ENCODE measurements at regions not wholly inside any gene's neighbourhood (a gene's known extent, or its start where the extent isn't known, plus 50 kb on each side); places are given as distances from the start of the nearest gene placed in this dataset.
"Not testable (repeated sequence)": the region's sequence is repeated elsewhere in the genome, so short reads cannot be mapped to it uniquely, and the experiment has no call there.

DNA sequence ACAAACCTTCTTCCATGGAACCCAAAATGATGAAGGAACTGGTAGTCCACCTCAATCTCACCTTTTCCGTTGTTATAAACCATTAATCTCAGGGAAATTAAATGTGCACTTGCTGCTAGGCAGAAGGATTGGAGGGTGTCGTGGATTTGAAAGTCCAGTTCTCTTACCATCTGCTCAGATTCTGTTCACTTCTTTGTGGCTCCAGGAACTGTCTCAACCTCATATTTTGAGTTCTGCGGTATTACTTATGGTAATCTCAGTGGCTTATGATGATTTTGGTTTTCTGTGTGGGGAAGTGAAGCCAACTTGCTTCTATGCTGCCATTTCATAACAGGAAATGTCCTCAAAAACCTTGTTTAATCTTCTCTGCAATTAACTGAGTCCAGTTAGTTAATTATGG, 136.4 kb downstream of the CDC14C start:
- H3K9ac ChIP-seq (ENCODE audit: low read depth, low read length), result no peak overlapping the region
- H3K9me3 ChIP-seq (ENCODE audit: insufficient read depth, low read depth, low read length), result peaks cover 9% of the 10 kb centered on the region

DNA sequence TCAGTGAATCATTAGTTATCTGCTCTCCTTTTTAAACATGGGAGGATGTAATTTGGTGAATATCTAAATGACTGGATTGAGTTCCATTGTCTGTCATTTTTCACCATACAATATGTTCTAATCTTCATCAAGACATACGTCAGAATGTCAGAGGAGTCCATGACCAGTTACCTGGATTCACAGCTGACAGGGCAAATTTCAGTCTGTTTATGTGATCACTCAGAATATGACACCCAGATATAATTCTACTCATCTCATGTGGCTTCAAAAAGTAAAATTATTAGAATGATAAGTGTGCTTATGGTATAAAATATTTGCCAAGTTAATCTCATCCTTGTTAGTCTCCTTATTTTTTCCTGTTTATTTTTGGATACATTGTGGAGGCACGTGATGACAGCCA, 150.2 kb downstream of the CDC14C start:
- H3K9ac ChIP-seq (ENCODE audit: low read depth, low read length), result no peak overlapping the region
- no peaks in the 10 kb centered on the region for H3K27me3 ChIP-seq (ENCODE audit: insufficient read depth, low read length)
- peaks cover 9% of the 10 kb centered on the region for H3K9me3 ChIP-seq (ENCODE audit: insufficient read depth, low read depth, low read length)
- H3K4me1 ChIP-seq (ENCODE audit: insufficient read depth, low read length), result no peaks in the 10 kb centered on the region
- no peak overlapping the region for H3K27ac ChIP-seq (ENCODE audit: low read length)
- no peak overlapping the region for H3K4me3 ChIP-seq (ENCODE audit: low read length)
- H3K36me3 ChIP-seq (ENCODE audit: insufficient read depth, low read depth, low read length), result no peaks in the 10 kb centered on the region

More for the DNA sequence above, 136.4 kb downstream of the CDC14C start:
- Histone ChIP-seq H3K27me3 (ENCODE audit: insufficient read depth, low read length) (no peaks in the 10 kb centered on the region), H3K4me1 (ENCODE audit: insufficient read depth, low read length) (no peaks in the 10 kb centered on the region), H3K4me3 (ENCODE audit: low read length) (no peak overlapping the region), H3K27ac (ENCODE audit: low read length) (no peak overlapping the region), H3K36me3 (ENCODE audit: insufficient read depth, low read depth, low read length) (no peaks in the 10 kb centered on the region)

DNA sequence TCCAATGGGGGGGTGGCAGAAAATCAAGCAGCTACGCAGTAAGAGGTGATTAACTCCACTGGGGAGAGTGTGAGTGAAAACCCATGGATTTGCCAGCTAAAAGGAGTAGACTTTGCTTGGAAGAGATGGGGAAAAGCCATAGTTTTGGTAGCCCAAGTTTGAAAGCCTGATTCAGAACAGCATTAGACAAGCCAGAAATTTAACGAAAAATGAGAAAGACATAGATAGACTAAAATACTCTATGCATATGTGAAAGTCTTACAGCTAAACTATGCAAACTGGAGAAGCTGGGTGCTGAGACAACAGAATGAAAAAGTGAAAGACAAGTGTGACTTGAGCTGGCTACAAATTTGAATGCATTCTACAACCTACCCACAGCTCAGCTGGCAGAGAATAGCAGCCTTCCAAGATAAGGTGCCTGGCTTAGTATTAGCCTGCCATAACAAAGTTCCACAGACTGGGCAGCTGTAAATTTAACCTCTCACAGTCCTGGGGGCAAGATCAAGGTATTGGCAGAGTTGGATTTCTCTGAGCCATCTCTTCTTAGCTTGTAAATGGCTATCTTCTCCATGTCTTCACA, 156.6 kb downstream of the CDC14C start:
- H3K9me3 ChIP-seq (ENCODE audit: insufficient read depth, low read depth, low read length), result peaks cover 9% of the 10 kb centered on the region
- H3K36me3 ChIP-seq (ENCODE audit: insufficient read depth, low read depth, low read length), result no peaks in the 10 kb centered on the region
- no peak overlapping the region for H3K27ac ChIP-seq (ENCODE audit: low read length)
- H3K27me3 ChIP-seq (ENCODE audit: insufficient read depth, low read length), result no peaks in the 10 kb centered on the region
- H3K4me3 ChIP-seq (ENCODE audit: low read length), result no peak overlapping the region
- no peaks in the 10 kb centered on the region for H3K4me1 ChIP-seq (ENCODE audit: insufficient read depth, low read length)
- no peak overlapping the region for H3K9ac ChIP-seq (ENCODE audit: low read depth, low read length)

DNA sequence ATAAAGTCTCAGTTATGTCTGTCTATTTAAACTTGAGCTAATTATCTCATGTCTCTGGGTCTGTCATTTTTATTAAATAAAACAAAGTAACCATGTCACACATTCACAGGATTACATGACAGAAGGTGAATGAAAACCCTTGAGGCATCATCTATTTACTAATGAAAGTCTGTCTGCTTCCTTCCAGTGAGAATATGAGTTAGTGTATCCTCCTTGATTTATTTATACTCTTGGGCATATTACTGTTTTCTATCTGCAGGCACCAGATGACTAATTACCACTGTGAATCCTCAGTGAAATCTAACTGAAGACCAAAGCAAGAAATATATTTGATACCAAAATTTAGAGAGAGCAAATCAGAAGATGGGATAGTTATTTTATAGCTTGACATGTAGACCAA, 163.7 kb downstream of the CDC14C start:
- no peak overlapping the region for H3K4me3 ChIP-seq (ENCODE audit: low read length)
- no peak overlapping the region for H3K9ac ChIP-seq (ENCODE audit: low read depth, low read length)
- H3K4me1 ChIP-seq (ENCODE audit: insufficient read depth, low read length), result peaks cover 17% of the 10 kb centered on the region
- H3K27ac ChIP-seq (ENCODE audit: low read length), result no peak overlapping the region
- no peaks in the 10 kb centered on the region for H3K36me3 ChIP-seq (ENCODE audit: insufficient read depth, low read depth, low read length)
- no peaks in the 10 kb centered on the region for H3K27me3 ChIP-seq (ENCODE audit: insufficient read depth, low read length)
- no peaks in the 10 kb centered on the region for H3K9me3 ChIP-seq (ENCODE audit: insufficient read depth, low read depth, low read length)

DNA sequence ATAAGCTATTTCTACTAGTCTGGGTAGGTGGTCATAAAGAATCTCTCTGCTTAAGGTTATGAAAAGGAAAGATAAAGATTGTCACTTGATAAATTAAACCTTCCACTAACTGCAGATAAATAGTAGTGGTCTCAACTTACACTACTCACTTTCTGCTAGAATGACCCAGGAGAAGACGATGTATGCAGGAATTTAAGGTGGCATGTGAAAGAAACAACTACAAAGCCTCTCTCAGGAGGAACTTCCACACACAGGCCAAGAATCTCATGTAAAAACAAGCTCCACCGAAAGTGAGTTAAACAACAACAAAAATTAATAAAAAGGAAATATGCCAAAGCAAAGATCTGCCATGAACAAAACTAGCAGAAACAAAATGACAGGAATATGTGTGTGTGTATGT, 165.4 kb downstream of the CDC14C start:
- Histone ChIP-seq H3K4me1 (ENCODE audit: insufficient read depth, low read length) (peaks cover 17% of the 10 kb centered on the region), H3K9me3 (ENCODE audit: insufficient read depth, low read depth, low read length) (no peaks in the 10 kb centered on the region), H3K27me3 (ENCODE audit: insufficient read depth, low read length) (no peaks in the 10 kb centered on the region), H3K27ac (ENCODE audit: low read length) (peak overlapping the region; percentile 39), H3K4me3 (ENCODE audit: low read length) (peak overlapping the region; percentile 12; the same call in 1 of the 2 replicates), H3K9ac (ENCODE audit: low read depth, low read length) (no peak overlapping the region), H3K36me3 (ENCODE audit: insufficient read depth, low read depth, low read length) (no peaks in the 10 kb centered on the region)

DNA sequence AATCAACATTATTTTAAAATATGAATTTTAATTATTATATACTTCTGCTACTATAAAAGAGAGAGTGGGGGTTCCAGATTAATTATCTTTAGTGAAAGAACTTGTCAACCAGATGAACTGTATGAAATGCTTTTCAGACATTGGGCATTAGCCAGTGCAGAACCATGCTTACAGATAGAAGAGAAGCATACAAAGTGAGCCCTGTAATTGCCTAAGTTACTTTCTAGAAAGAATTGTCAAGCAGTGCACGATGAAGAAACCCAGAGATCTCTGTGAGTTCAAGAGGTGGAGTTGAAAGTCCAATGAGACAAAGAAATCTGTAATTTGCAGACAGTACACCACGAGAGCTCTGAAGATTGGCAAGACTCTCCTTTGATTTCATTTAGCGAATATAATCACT, 166.7 kb downstream of the CDC14C start:
- Histone ChIP-seq H3K4me1 (ENCODE audit: insufficient read depth, low read length) (peaks cover 20% of the 10 kb centered on the region), H3K4me3 (ENCODE audit: low read length) (no peak overlapping the region), H3K9me3 (ENCODE audit: insufficient read depth, low read depth, low read length) (no peaks in the 10 kb centered on the region), H3K27me3 (ENCODE audit: insufficient read depth, low read length) (no peaks in the 10 kb centered on the region), H3K27ac (ENCODE audit: low read length) (no peak overlapping the region), H3K36me3 (ENCODE audit: insufficient read depth, low read depth, low read length) (no peaks in the 10 kb centered on the region), H3K9ac (ENCODE audit: low read depth, low read length) (no peak overlapping the region)

DNA sequence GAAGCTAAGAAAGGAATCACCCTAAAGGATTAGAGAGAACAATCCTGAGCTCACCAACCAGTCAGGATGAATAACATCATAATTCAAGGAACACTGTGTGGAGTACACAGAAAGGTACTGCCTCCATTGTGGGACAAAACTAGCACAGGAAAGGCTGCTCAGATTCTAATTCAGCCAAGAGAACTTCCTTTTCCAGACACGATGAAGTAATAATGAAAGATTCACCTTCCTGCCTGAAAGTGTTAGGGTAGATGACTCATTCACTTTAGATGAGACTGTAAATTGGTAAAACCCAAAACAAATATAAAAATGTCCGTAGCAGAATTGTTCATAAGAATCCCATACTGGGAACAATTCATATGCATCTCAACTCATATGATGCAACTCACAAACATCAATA, 167.2 kb downstream of the CDC14C start:
- Histone ChIP-seq H3K4me3 (ENCODE audit: low read length) (no peak overlapping the region), H3K9ac (ENCODE audit: low read depth, low read length) (no peak overlapping the region), H3K9me3 (ENCODE audit: insufficient read depth, low read depth, low read length) (no peaks in the 10 kb centered on the region), H3K27ac (ENCODE audit: low read length) (no peak overlapping the region), H3K36me3 (ENCODE audit: insufficient read depth, low read depth, low read length) (no peaks in the 10 kb centered on the region), H3K4me1 (ENCODE audit: insufficient read depth, low read length) (peaks cover 20% of the 10 kb centered on the region), H3K27me3 (ENCODE audit: insufficient read depth, low read length) (no peaks in the 10 kb centered on the region)

DNA sequence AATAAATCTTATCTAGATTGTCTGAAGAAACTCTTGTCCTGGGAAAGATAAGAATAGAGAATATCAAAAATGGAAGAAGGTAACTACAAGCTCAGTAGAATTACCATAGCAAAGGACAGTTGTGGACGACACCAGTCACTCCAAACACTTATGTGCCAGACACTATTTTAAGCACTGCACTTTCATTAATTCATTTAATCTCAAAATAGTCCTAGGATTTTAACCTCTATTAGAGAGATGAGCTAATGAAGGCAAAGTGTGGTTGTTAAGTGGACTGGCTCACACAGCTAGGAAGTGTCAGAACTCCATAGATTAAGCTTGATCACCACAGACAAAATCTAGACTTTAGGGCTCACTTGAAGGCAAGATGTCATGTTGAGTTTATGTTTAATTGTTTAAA, 168.9 kb downstream of the CDC14C start:
- Histone ChIP-seq H3K36me3 (ENCODE audit: insufficient read depth, low read depth, low read length) (no peaks in the 10 kb centered on the region), H3K9me3 (ENCODE audit: insufficient read depth, low read depth, low read length) (no peaks in the 10 kb centered on the region), H3K27me3 (ENCODE audit: insufficient read depth, low read length) (no peaks in the 10 kb centered on the region), H3K9ac (ENCODE audit: low read depth, low read length) (no peak overlapping the region), H3K27ac (ENCODE audit: low read length) (no peak overlapping the region), H3K4me3 (ENCODE audit: low read length) (no peak overlapping the region), H3K4me1 (ENCODE audit: insufficient read depth, low read length) (peaks cover 17% of the 10 kb centered on the region)

DNA sequence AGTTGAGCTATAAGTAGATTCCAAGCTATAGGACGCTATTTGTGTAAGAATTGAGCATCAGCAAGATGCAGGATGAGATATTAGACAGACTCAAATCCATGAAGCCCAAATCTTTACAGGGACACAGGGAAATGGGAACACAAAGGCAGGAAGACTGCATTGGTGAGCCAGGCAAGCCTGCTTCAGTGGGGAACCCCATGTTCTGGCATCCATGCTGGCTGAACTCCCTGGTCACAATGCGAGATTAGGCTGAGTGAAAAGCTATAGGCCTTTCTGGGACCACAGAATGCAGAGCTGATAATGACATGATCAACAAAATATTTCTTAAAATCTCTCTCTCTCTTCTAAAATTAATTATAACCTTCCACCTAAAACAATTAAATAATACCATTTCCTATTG, 170.5 kb downstream of the CDC14C start:
- no peak overlapping the region for H3K4me3 ChIP-seq (ENCODE audit: low read length)
- H3K27ac ChIP-seq (ENCODE audit: low read length), result no peak overlapping the region

DNA sequence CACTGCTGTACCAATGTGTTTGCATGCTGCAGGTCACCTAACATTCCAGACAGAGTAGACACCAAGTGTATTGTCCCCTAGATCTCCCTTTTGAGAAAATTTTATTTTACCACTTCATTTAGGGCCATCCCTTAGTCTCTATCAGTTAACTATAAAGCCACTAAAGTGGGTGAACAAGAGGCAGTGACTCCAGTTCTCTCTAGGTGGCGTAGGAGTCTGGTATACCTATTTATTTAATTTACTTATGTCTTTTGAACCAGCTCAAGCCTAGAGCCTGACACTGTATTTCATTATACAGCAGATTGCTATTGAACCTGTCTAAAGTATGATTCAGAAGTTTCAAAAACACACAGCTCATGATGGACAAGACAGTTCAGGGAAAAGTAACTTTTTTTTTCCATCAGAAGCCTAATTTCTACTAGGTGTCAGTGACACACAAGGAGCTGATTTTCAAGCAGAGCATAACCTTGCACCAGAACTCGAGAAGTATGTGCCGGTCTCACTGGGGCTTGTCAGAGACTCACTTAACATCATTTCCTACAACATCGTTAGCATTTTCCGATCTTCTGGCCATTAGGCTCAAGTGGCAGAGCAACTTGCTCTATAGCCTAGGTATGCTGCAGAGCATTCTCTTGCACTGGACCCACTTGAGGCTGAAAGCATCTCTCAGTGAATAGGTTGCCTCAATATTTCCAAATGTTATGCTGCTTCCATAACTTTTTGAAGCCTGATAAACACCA, 175.4 kb downstream of the CDC14C start:
- Histone ChIP-seq H3K27ac (ENCODE audit: low read length) (peak overlapping the region; percentile 68), H3K9ac (ENCODE audit: low read depth, low read length) (peak overlapping the region; percentile 61; the same call in 1 of the 2 replicates), H3K36me3 (ENCODE audit: insufficient read depth, low read depth, low read length) (no peaks in the 10 kb centered on the region), H3K4me1 (ENCODE audit: insufficient read depth, low read length) (peaks cover 32% of the 10 kb centered on the region; the same call in 1 of the 2 replicates), H3K9me3 (ENCODE audit: insufficient read depth, low read depth, low read length) (no peaks in the 10 kb centered on the region), H3K4me3 (ENCODE audit: low read length) (no peak overlapping the region), H3K27me3 (ENCODE audit: insufficient read depth, low read length) (no peaks in the 10 kb centered on the region)

More for the DNA sequence above, 170.5 kb downstream of the CDC14C start:
- H3K36me3 ChIP-seq (ENCODE audit: insufficient read depth, low read depth, low read length), result no peaks in the 10 kb centered on the region
- H3K4me1 ChIP-seq (ENCODE audit: insufficient read depth, low read length), result peaks cover 9% of the 10 kb centered on the region
- H3K27me3 ChIP-seq (ENCODE audit: insufficient read depth, low read length), result no peaks in the 10 kb centered on the region
- H3K9me3 ChIP-seq (ENCODE audit: insufficient read depth, low read depth, low read length), result no peaks in the 10 kb centered on the region
- no peak overlapping the region for H3K9ac ChIP-seq (ENCODE audit: low read depth, low read length)

DNA sequence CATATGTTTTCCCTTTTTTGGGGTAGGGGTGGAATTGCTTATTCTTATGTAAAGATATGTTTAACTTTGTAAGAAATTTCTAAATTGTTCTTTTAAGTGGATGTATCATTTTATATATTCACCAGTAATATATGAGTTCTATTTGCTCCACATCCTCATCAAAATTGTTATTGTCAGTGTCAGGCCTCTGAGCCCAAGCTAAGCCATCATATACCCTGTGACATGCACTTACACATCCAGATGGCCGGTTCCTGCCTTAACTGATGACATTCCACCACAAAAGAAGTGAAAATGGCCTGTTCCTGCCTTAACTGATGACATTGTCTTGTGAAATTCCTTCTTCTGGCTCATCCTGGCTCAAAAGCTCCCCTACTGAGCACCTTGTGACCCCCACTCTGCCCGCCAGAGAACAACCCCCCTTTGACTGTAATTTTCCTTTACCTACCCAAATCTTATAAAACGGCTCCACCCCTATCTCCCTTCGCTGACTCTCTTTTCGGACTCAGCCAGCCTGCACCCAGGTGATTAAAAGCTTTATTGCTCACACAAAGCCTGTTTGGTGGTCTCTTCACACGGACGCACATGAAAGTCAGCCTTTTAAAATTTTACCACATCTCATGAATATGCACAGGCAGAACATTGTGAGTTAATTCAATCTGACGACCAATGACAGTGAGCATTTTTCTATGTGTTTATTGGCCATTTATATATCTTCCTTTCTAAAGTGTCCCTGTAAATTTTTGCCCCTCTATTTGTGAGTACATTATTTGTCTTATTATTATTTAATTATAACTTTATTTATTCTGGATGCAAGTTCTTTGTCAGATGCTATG, 176.8 kb downstream of the CDC14C start:
- H3K36me3 ChIP-seq (ENCODE audit: insufficient read depth, low read depth, low read length); H3K27me3 ChIP-seq (ENCODE audit: insufficient read depth, low read length); H3K9me3 ChIP-seq (ENCODE audit: insufficient read depth, low read depth, low read length): not testable (repeated sequence)
- Histone ChIP-seq H3K4me3 (ENCODE audit: low read length) (peak overlapping the region; percentile 42), H3K4me1 (ENCODE audit: insufficient read depth, low read length) (peaks cover 28% of the 10 kb centered on the region; the same call in 1 of the 2 replicates), H3K27ac (ENCODE audit: low read length) (peak overlapping the region; percentile 68), H3K9ac (ENCODE audit: low read depth, low read length) (peak overlapping the region; percentile 65)
